ENCODE measurements at regions not wholly inside any gene's neighbourhood (a gene's known extent, or its start where the extent isn't known, plus 50 kb on each side); places are given as distances from the start of the nearest gene placed in this dataset.

DNA sequence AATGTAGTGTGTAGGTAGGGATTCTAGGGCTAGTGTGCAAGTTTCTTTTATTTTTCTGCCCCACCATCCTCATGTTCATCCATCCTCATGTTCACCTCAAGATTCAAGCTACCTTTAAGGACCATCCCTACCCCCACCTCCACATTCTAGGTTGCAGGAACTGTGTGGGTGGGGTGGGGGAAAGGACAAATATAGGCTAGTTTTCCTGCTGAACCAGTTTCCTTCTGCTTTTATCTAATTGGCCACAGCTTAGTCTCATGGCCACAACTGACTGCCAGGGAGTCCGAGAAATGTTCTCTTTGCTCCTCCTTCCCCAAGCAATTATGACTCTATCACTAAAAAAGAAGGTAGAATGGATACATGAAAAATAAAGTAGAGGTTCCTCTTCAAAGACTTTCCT, 179.0 kb upstream of the LARGE1 start:
- TF ChIP-seq ZNF331 (CRISPR knock-in tag; IDR thresholded peaks at IDR 0.05) (no peak), POLR2A (IDR thresholded peaks at IDR 0.05; ENCODE audit: insufficient read depth in 1 of 2, low read depth in 2 of 2, low read length in 2 of 2) (no peak), ZNF713 (CRISPR knock-in tag; IDR thresholded peaks at IDR 0.05) (no peak), MAZ (IDR thresholded peaks at IDR 0.05; ENCODE audit: borderline replicate concordance, low read depth, low read length) (no peak), MAZ (CRISPR knock-in tag; IDR thresholded peaks at IDR 0.05; ENCODE audit: low read depth) (no peak), ZNF564 (CRISPR knock-in tag; IDR thresholded peaks at IDR 0.05) (no peak), TAF1 (CRISPR knock-in tag; IDR thresholded peaks at IDR 0.05) (no peak), SKI (IDR thresholded peaks at IDR 0.05; ENCODE audit: partially characterized antibody) (no peak)
- TF ChIP-seq, protein P1, sequence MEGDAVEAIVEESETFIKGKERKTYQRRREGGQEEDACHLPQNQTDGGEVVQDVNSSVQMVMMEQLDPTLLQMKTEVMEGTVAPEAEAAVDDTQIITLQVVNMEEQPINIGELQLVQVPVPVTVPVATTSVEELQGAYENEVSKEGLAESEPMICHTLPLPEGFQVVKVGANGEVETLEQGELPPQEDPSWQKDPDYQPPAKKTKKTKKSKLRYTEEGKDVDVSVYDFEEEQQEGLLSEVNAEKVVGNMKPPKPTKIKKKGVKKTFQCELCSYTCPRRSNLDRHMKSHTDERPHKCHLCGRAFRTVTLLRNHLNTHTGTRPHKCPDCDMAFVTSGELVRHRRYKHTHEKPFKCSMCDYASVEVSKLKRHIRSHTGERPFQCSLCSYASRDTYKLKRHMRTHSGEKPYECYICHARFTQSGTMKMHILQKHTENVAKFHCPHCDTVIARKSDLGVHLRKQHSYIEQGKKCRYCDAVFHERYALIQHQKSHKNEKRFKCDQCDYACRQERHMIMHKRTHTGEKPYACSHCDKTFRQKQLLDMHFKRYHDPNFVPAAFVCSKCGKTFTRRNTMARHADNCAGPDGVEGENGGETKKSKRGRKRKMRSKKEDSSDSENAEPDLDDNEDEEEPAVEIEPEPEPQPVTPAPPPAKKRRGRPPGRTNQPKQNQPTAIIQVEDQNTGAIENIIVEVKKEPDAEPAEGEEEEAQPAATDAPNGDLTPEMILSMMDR (CRISPR knock-in tag; IDR thresholded peaks at IDR 0.05): no peak

Data from HepG2 (cell line).